H1 (cell line): ENCODE measurements at regions not wholly inside any gene's neighbourhood (a gene's known extent, or its start where the extent isn't known, plus 50 kb on each side); places are given as distances from the start of the nearest gene placed in this dataset.

Source experiments
- CTCF ChIA-PET: fragments of 300-600 bp; sonication (Branson Sonifier 250); formaldehyde crosslinking; loops from one replicate; lab custom pipeline; 2021; ENCODE audit not compliant: partially characterized antibody; lab: Charles Lee
- POLR2A ChIA-PET: fragments of 300-600 bp; sonication (Branson Sonifier 250); formaldehyde crosslinking; loops from one replicate; lab custom pipeline; 2021; ENCODE audit warnings: inconsistent platforms; ENCODE audit not compliant: partially characterized antibody; lab: Charles Lee
- DNase-seq, 2 experiments: peaks; one replicate each; pipeline versions ENCODE4 v3.0.0 to v3.0.0-alpha.2; 2010 to 2022; ENCODE audit warnings: low spot score in 2 of 2, low read depth in 1 of 2, mixed read lengths in 1 of 2
- FAIRE-seq: peaks from 2 replicates; lab custom pipeline; 2011; peaks lifted over from hg19 to GRCh38; lab: Jason Lieb, UNC
- H2AFZ ChIP-seq: 2 replicates; pipeline ENCODE4 v1.8.1; 2012; ENCODE audit warnings: low read length, inconsistent platforms
- H2AK5ac ChIP-seq: 2 replicates; pipeline ENCODE4 v1.6.1; 2013; ENCODE audit warnings: low read depth, low read length
- H2BK120ac ChIP-seq: replicated peaks from 2 replicates; pipeline ENCODE3; 2013; ENCODE audit warnings: low read depth, low read length, inconsistent platforms
- H2BK12ac ChIP-seq: 2 replicates; pipeline ENCODE4 v1.6.1; 2013; ENCODE audit warnings: low read depth, low read length
- H2BK15ac ChIP-seq: 2 replicates; pipeline ENCODE4 v1.6.1; 2013; ENCODE audit warnings: low read length
- H2BK20ac ChIP-seq: 2 replicates; pipeline ENCODE4 v1.6.1; 2013; ENCODE audit warnings: low read length
- H2BK5ac ChIP-seq: 2 replicates; pipeline ENCODE4 v1.6.1; 2013; ENCODE audit warnings: low read depth, low read length
- H3K14ac ChIP-seq: 2 replicates; pipeline ENCODE4 v1.6.1; 2013; ENCODE audit warnings: inconsistent platforms; ENCODE audit not compliant: insufficient read length
- H3K18ac ChIP-seq: 2 replicates; pipeline ENCODE4 v1.6.1; 2013; ENCODE audit warnings: low read length; ENCODE audit errors: extremely low read depth
- H3K23ac ChIP-seq: 2 replicates; pipeline ENCODE4 v1.6.1; 2013; ENCODE audit warnings: inconsistent platforms; ENCODE audit not compliant: insufficient read length
- H3K23me2 ChIP-seq: 2 replicates; pipeline ENCODE4 v1.6.1; 2013; ENCODE audit warnings: low read depth, low read length
- H3K27ac ChIP-seq: 2 replicates; pipeline ENCODE4 v1.6.1; 2011; ENCODE audit warnings: low read depth, low read length, inconsistent platforms
- H3K27me3 ChIP-seq, 4 experiments: replicated peaks in 1 of 4; 1 replicate in 1 of 4; 2 replicates in 3 of 4; pipeline versions ENCODE4 v1.6.1 to v1.8.1; 2011 to 2013; ENCODE audit warnings: low read length in 3 of 4, mild to moderate bottlenecking in 3 of 4, inconsistent platforms in 2 of 4, mixed read lengths in 2 of 4, moderate library complexity in 1 of 4; ENCODE audit not compliant: control insufficient read depth in 3 of 4, insufficient read depth in 3 of 4; ENCODE audit errors: extremely low read depth in 1 of 4
- H3K36me3 ChIP-seq, 4 experiments: 2 replicates each; pipeline versions ENCODE4 v1.6.1 to v1.8.1; 2011 to 2013; ENCODE audit warnings: mild to moderate bottlenecking in 4 of 4, low read length in 3 of 4, moderate library complexity in 2 of 4, control low read depth in 1 of 4, inconsistent platforms in 1 of 4; ENCODE audit not compliant: insufficient read depth in 4 of 4, control insufficient read depth in 2 of 4
- H3K4ac ChIP-seq: replicated peaks from 2 replicates; pipeline ENCODE3; 2013; ENCODE audit warnings: low read length, low read depth, mixed read lengths, inconsistent platforms; ENCODE audit not compliant: insufficient read length
- H3K4me1 ChIP-seq, 4 experiments: replicated peaks in 1 of 4; 1 replicate in 1 of 4; 2 replicates in 3 of 4; pipeline versions ENCODE4 v1.6.1 to v1.8.1; 2011 to 2013; ENCODE audit warnings: low read length in 3 of 4, inconsistent platforms in 2 of 4, mixed read lengths in 1 of 4; ENCODE audit not compliant: insufficient read depth in 4 of 4, control insufficient read depth in 3 of 4
- H3K4me2 ChIP-seq, 2 experiments: 2 replicates each; pipeline versions ENCODE4 v1.6.1 to v1.8.1; 2011 to 2013; ENCODE audit warnings: low read depth in 2 of 2, low read length in 2 of 2, control low read depth in 1 of 2, inconsistent platforms in 1 of 2, mild to moderate bottlenecking in 1 of 2; ENCODE audit not compliant: insufficient read depth in 1 of 2
- H3K4me3 ChIP-seq, 4 experiments: fragments of 200-600, 300-600 bp in 1 of 4; sonication (generic), shearing (Covaris generic), sonication (Bioruptor Twin) in 1 of 4; 2 replicates each; pipeline versions ENCODE4 v1.5.1 to v1.8.1; 2011 to 2016; ENCODE audit warnings: low read length in 4 of 4, low read depth in 3 of 4, control low read depth in 2 of 4, inconsistent platforms in 2 of 4, mild to moderate bottlenecking in 2 of 4, mixed read lengths in 1 of 4, moderate library complexity in 1 of 4; ENCODE audit not compliant: insufficient read depth in 2 of 4; ENCODE audit errors: extremely low read depth in 1 of 4
- H3K56ac ChIP-seq: replicated peaks from 2 replicates; pipeline ENCODE3; 2013; ENCODE audit warnings: low read depth, mild to moderate bottlenecking, mixed read lengths, low read length, inconsistent platforms; ENCODE audit not compliant: insufficient read length
- H3K79me1 ChIP-seq: 2 replicates; pipeline ENCODE4 v1.6.1; 2013; ENCODE audit warnings: low read depth, low read length, control low read depth
- H3K79me2 ChIP-seq, 2 experiments: 2 replicates each; pipeline versions ENCODE4 v1.6.1 to v1.8.1; 2012 to 2013; ENCODE audit warnings: low read length in 2 of 2, mild to moderate bottlenecking in 2 of 2, inconsistent platforms in 1 of 2; ENCODE audit not compliant: insufficient read depth in 2 of 2, control insufficient read depth in 1 of 2
- H3K9ac ChIP-seq, 4 experiments: replicated peaks in 1 of 4; 1 replicate in 1 of 4; 2 replicates in 3 of 4; pipeline versions ENCODE4 v1.6.1 to v1.8.1; 2011 to 2013; ENCODE audit warnings: low read depth in 3 of 4, low read length in 3 of 4, control low read depth in 2 of 4, mild to moderate bottlenecking in 2 of 4, moderate library complexity in 2 of 4, inconsistent platforms in 1 of 4; ENCODE audit errors: extremely low read depth in 1 of 4
- H3K9me3 ChIP-seq, 2 experiments: 2 replicates each; pipeline versions ENCODE4 v1.6.1 to v1.8.1; 2012 to 2013; ENCODE audit warnings: mild to moderate bottlenecking in 2 of 2, moderate library complexity in 2 of 2, control low read depth in 1 of 2, inconsistent platforms in 1 of 2, low read depth in 1 of 2, low read length in 1 of 2, mixed read lengths in 1 of 2; ENCODE audit not compliant: insufficient read depth in 2 of 2
- H4K20me1 ChIP-seq, 2 experiments: replicated peaks in 1 of 2; 2 replicates each; pipeline versions ENCODE3 to v1.8.1; 2011 to 2013; ENCODE audit warnings: inconsistent platforms in 2 of 2, low read length in 2 of 2, mild to moderate bottlenecking in 1 of 2; ENCODE audit not compliant: insufficient read depth in 2 of 2, control insufficient read depth in 1 of 2
- H4K5ac ChIP-seq: 2 replicates; pipeline ENCODE4 v1.6.1; 2013; ENCODE audit warnings: low read length, low read depth, mixed read lengths, inconsistent platforms; ENCODE audit not compliant: insufficient read length
- H4K8ac ChIP-seq: 2 replicates; pipeline ENCODE4 v1.8.0; 2013; ENCODE audit warnings: mild to moderate bottlenecking, moderate library complexity, low read length, inconsistent platforms; ENCODE audit not compliant: insufficient read depth; ENCODE audit errors: extremely low read depth
- H4K91ac ChIP-seq: replicated peaks from 2 replicates; pipeline ENCODE3; 2013; ENCODE audit warnings: low read length, mixed read lengths, inconsistent platforms; ENCODE audit not compliant: insufficient read length
- KDM4A ChIP-seq: IDR thresholded peaks from one replicate; pipeline ENCODE4 v1.7.1; 2012; ENCODE audit warnings: low read depth, mild to moderate bottlenecking, moderate library complexity, low read length, inconsistent platforms; ENCODE audit not compliant: severe bottlenecking
- POLR2A ChIP-seq, 2 experiments: IDR thresholded peaks; 1 replicate in 1 of 2; 2 replicates in 1 of 2; pipeline ENCODE4 v1.6.1; 2011; ENCODE audit warnings: low read depth in 2 of 2, low read length in 2 of 2, mild to moderate bottlenecking in 2 of 2; ENCODE audit errors: control extremely low read depth in 1 of 2
- TAF7 ChIP-seq: optimal IDR thresholded peaks from 2 replicates; pipeline ENCODE3; 2011; ENCODE audit warnings: low read depth, mild to moderate bottlenecking, inconsistent platforms, low read length, moderate library complexity, borderline replicate concordance
- TCF12 ChIP-seq: IDR thresholded peaks from 2 replicates; pipeline ENCODE4 v1.6.1; 2011; ENCODE audit warnings: low read depth, mild to moderate bottlenecking, low read length
- ZNF274 ChIP-seq: IDR thresholded peaks from 2 replicates; pipeline ENCODE4 v1.7.0; 2012; ENCODE audit warnings: low read length, borderline replicate concordance; ENCODE audit errors: extremely low read depth
- WGBS, 2 experiments: shearing (Covaris generic) in 1 of 2; methylation state at CpG; one replicate each; pipeline versions ENCODE4 v1.1.6 to v1.1.7; 2013 to 2015; ENCODE audit warnings: low lambda C conversion rate in 2 of 2, mixed read lengths in 2 of 2, inconsistent platforms in 1 of 2, low coverage in 1 of 2, missing lambda C conversion rate in 1 of 2; ENCODE audit not compliant: insufficient replicate concordance in 2 of 2, insufficient coverage in 1 of 2, insufficient read length in 1 of 2; ENCODE audit errors: extremely low coverage in 1 of 2, missing lambda C conversion rate in 1 of 2; 5-methylcytosine and 5-hydroxymethylcytosine counted together

DNA sequence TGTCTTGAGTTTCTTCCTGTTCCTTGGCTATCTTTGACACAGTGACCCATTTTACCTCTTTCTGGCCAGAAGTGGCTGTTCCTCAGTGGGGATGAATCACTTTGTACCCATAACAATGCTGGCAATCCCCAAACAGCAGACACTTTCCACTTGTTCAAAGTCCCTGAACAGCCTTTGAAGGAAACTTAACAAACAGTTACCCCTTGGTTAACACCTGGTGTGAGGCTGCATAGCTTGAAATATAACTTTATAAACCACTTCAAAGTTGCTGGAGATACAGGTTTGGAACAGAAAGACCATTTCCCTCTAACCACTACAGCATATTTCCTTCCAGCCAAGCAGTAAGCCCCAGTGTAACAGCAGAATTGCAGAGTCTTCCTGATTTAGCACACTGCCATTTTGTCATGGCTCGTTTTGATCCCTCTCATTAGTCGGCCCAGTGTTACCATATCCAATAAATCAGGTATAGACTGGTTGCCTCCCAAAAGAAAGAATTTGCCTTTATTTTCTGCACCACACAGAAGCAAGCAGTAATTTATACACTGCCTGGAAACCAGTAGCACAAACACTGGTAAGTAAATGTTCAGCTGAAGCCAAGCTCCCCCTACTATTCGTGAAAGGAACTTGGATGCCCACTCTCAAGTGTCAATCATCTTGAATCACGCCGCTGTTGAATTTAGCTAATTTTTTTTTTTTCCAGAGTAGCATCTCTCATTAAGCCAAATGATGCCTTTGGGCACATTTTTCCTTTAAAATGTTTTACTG, 225.9 kb downstream of the PIK3R1 start:
- no peak for TF ChIP-seq POLR2A (IDR thresholded peaks at IDR 0.05; ENCODE audit: control extremely low read depth in 1 of 2, low read depth in 2 of 2, low read length in 2 of 2)
- TF ChIP-seq ZNF274 = no peak
- no peak for TF ChIP-seq TAF7
- no peak for TF ChIP-seq TCF12
- no peak for TF ChIP-seq KDM4A
- Histone ChIP-seq H4K8ac (no peak overlapping the region), H3K14ac (no peak overlapping the region), H2BK120ac (no peak overlapping the region), H3K4me2 (no peak overlapping the region), H4K91ac (no peak overlapping the region), H3K23ac (no peak overlapping the region), H3K9me3 (no peaks in the 10 kb centered on the region), H2BK12ac (no peak overlapping the region), H2AFZ (no peak overlapping the region), H4K5ac (no peak overlapping the region), H3K79me1 (no peaks in the 10 kb centered on the region), H2BK5ac (no peak overlapping the region), H2BK20ac (no peak overlapping the region), H4K20me1 (no peaks in the 10 kb centered on the region), H3K18ac (no peak overlapping the region), H3K9ac (no peak overlapping the region), H3K79me2 (no peaks in the 10 kb centered on the region), H3K23me2 (no peaks in the 10 kb centered on the region; the same call in 1 of the 2 replicates), H3K4me1 (peaks cover 0 to 3% (median 0%) of the 10 kb centered on the region in 4 experiments; a peak in 1 of 7 replicates), H2BK15ac (no peak overlapping the region), H3K27ac (no peak overlapping the region), H3K4me3 (no peak overlapping the region), H3K4ac (no peak overlapping the region), H3K56ac (no peak overlapping the region), H3K36me3 (no peaks in the 10 kb centered on the region), H2AK5ac (no peak overlapping the region), H3K27me3 (no peaks in the 10 kb centered on the region)
- ChIA-PET POLR2A (no interaction called here), CTCF (interaction anchor here (1.3 kb wide), 1 partner anchor 19 kb away, joined by 4 read pairs; no protein-coding TSS in a partner anchor)
- DNase-seq (no peak), FAIRE-seq (no peak)
- WGBS, 2 experiments = 99% methylated on average over 5 of the region's 5 CpGs; no CpG with 5 or more reads in 1 of the 2 experiments
